ENCODE measurements at regions not wholly inside any gene's neighbourhood (a gene's known extent, or its start where the extent isn't known, plus 50 kb on each side); places are given as distances from the start of the nearest gene placed in this dataset.

DNA sequence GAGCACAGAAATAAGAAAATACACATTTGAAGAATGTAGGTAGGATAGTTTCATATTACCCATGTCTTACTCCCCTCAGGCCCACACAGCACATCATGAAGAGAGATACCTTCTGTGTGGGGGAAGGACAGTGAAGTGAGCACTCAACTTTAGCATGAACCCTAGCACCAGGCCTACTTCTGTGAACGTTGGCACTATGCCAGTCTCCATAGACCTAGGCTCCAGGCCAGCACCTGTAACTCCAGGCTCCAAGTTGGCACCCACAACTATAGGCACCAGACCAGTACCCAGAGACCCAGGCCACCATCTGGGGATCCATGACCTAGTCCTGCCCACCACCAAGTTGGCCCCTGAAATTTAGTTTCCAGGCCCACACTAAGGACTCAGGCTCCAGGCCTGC lies 410.9 kb downstream of the INSC start:
- Histone ChIP-seq H3K4me3 (no peak overlapping the region), H3K27ac (no peak overlapping the region), H3K36me3 (no peaks in the 10 kb centered on the region), H3K9me3 (peaks cover 0 to 44% (median 16%) of the 10 kb centered on the region in 11 donors), H3K4me1 (no peaks in the 10 kb centered on the region), H3K27me3 (no peaks in the 10 kb centered on the region)
- intact Hi-C loops (cut with DNase I): no loop called here
- TF ChIP-seq CTCF (IDR thresholded peaks at IDR 0.05): no peak
- ATAC-seq (no peak), DNase-seq (no peak)
- 67 to 81% methylated on average over 1 of the region's 1 CpG for WGBS, 2 donors

- TF ChIP-seq CTCF (IDR thresholded peaks at IDR 0.05): no peak
- intact Hi-C loops (cut with DNase I): no loop called here
- no peak overlapping the region for H3K27ac ChIP-seq
- H3K36me3 ChIP-seq: no peaks in the 10 kb centered on the region
- no peak for ATAC-seq
- H3K4me3 ChIP-seq: no peak overlapping the region
- DNase-seq: no peak
- H3K4me1 ChIP-seq: no peaks in the 10 kb centered on the region
- 80 to 84% methylated on average over 2 of the region's 2 CpGs for WGBS, 2 donors
- H3K9me3 ChIP-seq: peaks cover 0 to 40% (median 16%) of the 10 kb centered on the region in 11 donors
- H3K27me3 ChIP-seq: no peaks in the 10 kb centered on the region
Observed at GRCh38 chr11:15526032-15526431, 411.3 kb downstream of the INSC start.

- intact Hi-C loops (cut with DNase I): no loop called here
- TF ChIP-seq CTCF (IDR thresholded peaks at IDR 0.05): no peak
- WGBS, 2 donors: 73 to 85% methylated on average over 2 of the region's 2 CpGs
- ATAC-seq: no peak
- DNase-seq: no peak
- no peaks in the 10 kb centered on the region for H3K27me3 ChIP-seq
- H3K4me3 ChIP-seq: no peak overlapping the region
- H3K27ac ChIP-seq: no peak overlapping the region
- H3K9me3 ChIP-seq: peaks cover 0 to 35% (median 13%) of the 10 kb centered on the region in 11 donors
- H3K4me1 ChIP-seq: no peaks in the 10 kb centered on the region
- no peaks in the 10 kb centered on the region for H3K36me3 ChIP-seq
Observed at GRCh38 chr11:15526859-15527450, 412.2 kb downstream of the INSC start.

- ATAC-seq (no peak), DNase-seq (no peak)
- Histone ChIP-seq H3K27me3 (no peaks in the 10 kb centered on the region), H3K27ac (no peak overlapping the region), H3K9me3 (peaks cover 0 to 16% (median 0%) of the 10 kb centered on the region in 11 donors), H3K36me3 (no peaks in the 10 kb centered on the region), H3K4me3 (no peak overlapping the region), H3K4me1 (peaks cover 0 to 5% (median 0%) of the 10 kb centered on the region in 9 donors)
- TF ChIP-seq CTCF (IDR thresholded peaks at IDR 0.05): no peak
- intact Hi-C loops (cut with DNase I): no loop called here
- WGBS, 2 donors: 91 to 92% methylated on average over 4 of the region's 4 CpGs
Observed at GRCh38 chr11:15532432-15532831, 417.7 kb downstream of the INSC start.

Data from heart right ventricle (tissue), 16 donors.